Naive thymus-derived CD4-positive, alpha-beta T cell (primary cell): ENCODE measurements at regions not wholly inside any gene's neighbourhood (a gene's known extent, or its start where the extent isn't known, plus 50 kb on each side); places are given as distances from the start of the nearest gene placed in this dataset.

Experiments
- ATAC-seq: fragments of 150-1000 bp; cut with Tn5 transposase; 2 replicates; pipeline ENCODE4 v1.10.0; 2021; ENCODE audit warnings: mild to moderate bottlenecking, moderate library complexity
- CTCF ChIA-PET: fragments of 350-600 bp; sonication (Branson Sonifier 250); formaldehyde crosslinking; loops from one replicate; lab custom pipeline; 2021; ENCODE audit warnings: antibody characterized with exemption; lab: Charles Lee
- POLR2A ChIA-PET: fragments of 350-600 bp; sonication (Branson Sonifier 250); formaldehyde crosslinking; loops from one replicate; lab custom pipeline; 2021; ENCODE audit warnings: antibody characterized with exemption, inconsistent platforms; lab: Charles Lee
- DNase-seq, 9 donors: peaks; one replicate each; pipeline versions ENCODE4 v3.0.0 to v3.0.0-alpha.2; 2020 to 2022; ENCODE audit warnings: mixed read lengths in 1 of 9
- H3K27ac ChIP-seq: one replicate; pipeline ENCODE4 v1.7.0; 2013; ENCODE audit warnings: mild to moderate bottlenecking, low read depth, low read length, moderate library complexity
- H3K27me3 ChIP-seq, 2 donors: one replicate each; pipeline ENCODE4 v1.7.0; 2013; ENCODE audit warnings: low read length in 2 of 2, mild to moderate bottlenecking in 2 of 2, moderate library complexity in 2 of 2; ENCODE audit not compliant: control insufficient read depth in 2 of 2, insufficient read depth in 2 of 2
- H3K36me3 ChIP-seq, 3 experiments: 1 replicate in 2 of 3; 2 replicates in 1 of 3; pipeline ENCODE4 v1.7.0; 2013; ENCODE audit warnings: low read length in 3 of 3, mild to moderate bottlenecking in 3 of 3, moderate library complexity in 1 of 3; ENCODE audit not compliant: insufficient read depth in 3 of 3, control insufficient read depth in 2 of 3
- H3K4me1 ChIP-seq, 2 donors: one replicate each; pipeline ENCODE4 v1.7.0; 2013; ENCODE audit warnings: low read length in 2 of 2, mild to moderate bottlenecking in 2 of 2, moderate library complexity in 1 of 2; ENCODE audit not compliant: control insufficient read depth in 2 of 2, insufficient read depth in 2 of 2
- H3K4me3 ChIP-seq: 2 replicates; pipeline ENCODE4 v1.7.0; 2013; ENCODE audit warnings: mild to moderate bottlenecking, low read length
- H3K9me3 ChIP-seq, 3 experiments: 1 replicate in 2 of 3; 2 replicates in 1 of 3; pipeline ENCODE4 v1.7.0; 2013; ENCODE audit warnings: low read length in 3 of 3; ENCODE audit not compliant: control insufficient read depth in 2 of 3
- H3K27ac Mint-ChIP-seq, 9 donors: one replicate each; pipeline ENCODE4 v1.8.0; 2020 to 2022; ENCODE audit warnings: mixed read lengths in 9 of 9, mild to moderate bottlenecking in 8 of 9, moderate library complexity in 5 of 9, inconsistent platforms in 2 of 9
- H3K27me3 Mint-ChIP-seq, 5 donors: one replicate each; pipeline ENCODE4 v1.8.0; 2021 to 2022; ENCODE audit warnings: mixed read lengths in 5 of 5, mild to moderate bottlenecking in 1 of 5
- H3K36me3 Mint-ChIP-seq, 5 donors: one replicate each; pipeline ENCODE4 v1.8.0; 2020 to 2022; ENCODE audit warnings: mixed read lengths in 5 of 5, mild to moderate bottlenecking in 3 of 5, inconsistent platforms in 1 of 5
- H3K4me1 Mint-ChIP-seq, 7 donors: one replicate each; pipeline ENCODE4 v1.8.0; 2020 to 2022; ENCODE audit warnings: mixed read lengths in 7 of 7, mild to moderate bottlenecking in 3 of 7, inconsistent platforms in 1 of 7
- H3K4me3 Mint-ChIP-seq, 10 donors: one replicate each; pipeline ENCODE4 v1.8.0; 2020 to 2022; ENCODE audit warnings: mild to moderate bottlenecking in 10 of 10, mixed read lengths in 10 of 10, moderate library complexity in 6 of 10, inconsistent platforms in 2 of 10
- H3K9me3 Mint-ChIP-seq, 11 donors: one replicate each; pipeline ENCODE4 v1.8.0; 2020 to 2022; ENCODE audit warnings: mixed read lengths in 11 of 11, mild to moderate bottlenecking in 4 of 11, inconsistent platforms in 1 of 11, moderate library complexity in 1 of 11
- intact Hi-C, 2 donors: fragments of 100-400 bp; cut with micrococcal nuclease; formaldehyde crosslinking; loops; one replicate each; pipeline ENCODE4 v1.15.1; 2023

DNA sequence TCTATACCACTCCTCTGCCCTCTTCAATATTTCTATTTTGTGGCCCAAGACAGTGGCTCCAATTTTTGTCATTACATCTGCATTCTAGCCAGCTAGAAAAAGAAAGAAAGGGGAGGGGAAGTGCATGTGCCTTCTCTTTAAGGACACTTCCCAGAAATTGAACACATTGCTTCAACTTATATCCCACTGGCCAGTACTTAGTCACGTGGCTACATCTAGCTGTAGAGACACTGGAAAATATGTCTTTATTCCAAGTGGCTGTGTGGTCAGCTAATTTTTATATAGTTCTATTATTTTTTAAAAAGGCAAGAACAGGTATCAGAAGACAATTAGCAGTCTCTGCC is 200.4 kb downstream of the SNX19 start:
- CTCF ChIA-PET, result no interaction called here
- no peak overlapping the region for H3K27ac Mint-ChIP-seq
- H3K27me3 ChIP-seq, result no peaks in the 10 kb centered on the region

GRCh38 chr11:130718120-130718519 is 198.2 kb downstream of the SNX19 start:
- H3K4me1 ChIP-seq, result no peaks in the 10 kb centered on the region
- intact Hi-C loops, result no loop called here

More for the DNA sequence above, 200.4 kb downstream of the SNX19 start:
- H3K4me3 ChIP-seq, result no peak overlapping the region
- intact Hi-C loops, result no loop called here
- no peak overlapping the region for H3K27ac ChIP-seq
- POLR2A ChIA-PET, result no interaction called here
- H3K9me3 Mint-ChIP-seq, result peaks cover 0 to 2% (median 0%) of the 10 kb centered on the region in 11 donors
- no peaks in the 10 kb centered on the region for H3K4me1 ChIP-seq
- peaks cover 2 to 16% (median 12%) of the 10 kb centered on the region in 5 donors for H3K27me3 Mint-ChIP-seq
- no peaks in the 10 kb centered on the region for H3K9me3 ChIP-seq
- no peaks in the 10 kb centered on the region for H3K36me3 Mint-ChIP-seq
- H3K4me1 Mint-ChIP-seq, result no peaks in the 10 kb centered on the region
- DNase-seq, result no peak
- no peak overlapping the region for H3K4me3 Mint-ChIP-seq
- no peaks in the 10 kb centered on the region for H3K36me3 ChIP-seq
- no peak for ATAC-seq

DNA sequence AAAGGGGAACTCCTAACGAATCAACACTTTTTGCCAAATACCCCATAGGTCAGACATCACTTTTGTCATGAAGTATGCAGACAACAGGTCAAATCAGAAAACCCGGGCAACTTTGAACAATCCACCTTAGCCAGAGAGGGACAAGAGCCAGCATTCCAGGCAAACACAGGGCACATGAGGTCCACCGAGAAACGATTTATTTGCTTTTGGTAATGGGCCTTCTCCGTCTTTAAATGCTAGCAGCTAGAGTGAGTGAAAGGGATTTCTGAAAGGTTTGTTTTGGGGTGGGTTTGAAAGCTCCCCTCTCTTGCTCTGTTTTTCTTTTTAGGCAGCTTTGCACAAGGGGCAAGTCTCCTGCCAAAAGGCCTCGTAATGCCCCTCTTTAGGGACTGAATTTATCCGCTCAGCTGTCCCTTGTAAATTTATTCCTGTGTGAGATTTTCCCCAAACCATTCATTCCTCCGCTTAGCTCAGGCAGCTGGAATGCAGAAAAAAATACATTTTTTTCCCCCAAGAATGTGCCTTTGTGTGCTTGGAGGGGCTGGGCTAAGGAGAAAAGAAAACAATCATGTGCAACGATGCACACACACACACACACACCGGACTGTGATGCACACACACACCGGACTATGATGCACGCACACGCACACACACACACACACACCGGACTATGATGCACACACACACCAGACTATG is 196.9 kb downstream of the SNX19 start:
- ChIA-PET POLR2A (no interaction called here), CTCF (no interaction called here)
- H3K36me3 ChIP-seq, result no peaks in the 10 kb centered on the region
- Mint-ChIP-seq H3K36me3 (no peaks in the 10 kb centered on the region), H3K4me1 (no peaks in the 10 kb centered on the region), H3K9me3 (peaks cover 0 to 2% (median 0%) of the 10 kb centered on the region in 11 donors), H3K27me3 (peaks cover 2 to 23% (median 17%) of the 10 kb centered on the region in 5 donors), H3K4me3 (no peak overlapping the region), H3K27ac (no peak overlapping the region)
- DNase-seq (no peak), ATAC-seq (no peak)
- H3K4me1 ChIP-seq, result no peaks in the 10 kb centered on the region
- no peaks in the 10 kb centered on the region for H3K27me3 ChIP-seq
- no peaks in the 10 kb centered on the region for H3K9me3 ChIP-seq
- intact Hi-C loops, result no loop called here
- H3K27ac ChIP-seq, result no peak overlapping the region
- H3K4me3 ChIP-seq, result no peak overlapping the region

More at GRCh38 chr11:130718120-130718519, 198.2 kb downstream of the SNX19 start:
- ChIA-PET CTCF (no interaction called here), POLR2A (no interaction called here)
- H3K4me3 ChIP-seq, result no peak overlapping the region
- no peak overlapping the region for H3K4me3 Mint-ChIP-seq
- H3K27me3 Mint-ChIP-seq, result peaks cover 2 to 22% (median 15%) of the 10 kb centered on the region in 5 donors
- DNase-seq (no peak), ATAC-seq (no peak)
- no peaks in the 10 kb centered on the region for H3K9me3 ChIP-seq
- no peak overlapping the region for H3K27ac ChIP-seq
- peaks cover 0 to 2% (median 0%) of the 10 kb centered on the region in 11 donors for H3K9me3 Mint-ChIP-seq
- H3K36me3 Mint-ChIP-seq, result no peaks in the 10 kb centered on the region
- no peaks in the 10 kb centered on the region for H3K36me3 ChIP-seq
- no peaks in the 10 kb centered on the region for H3K4me1 Mint-ChIP-seq
- no peak overlapping the region for H3K27ac Mint-ChIP-seq
- no peaks in the 10 kb centered on the region for H3K27me3 ChIP-seq

DNA sequence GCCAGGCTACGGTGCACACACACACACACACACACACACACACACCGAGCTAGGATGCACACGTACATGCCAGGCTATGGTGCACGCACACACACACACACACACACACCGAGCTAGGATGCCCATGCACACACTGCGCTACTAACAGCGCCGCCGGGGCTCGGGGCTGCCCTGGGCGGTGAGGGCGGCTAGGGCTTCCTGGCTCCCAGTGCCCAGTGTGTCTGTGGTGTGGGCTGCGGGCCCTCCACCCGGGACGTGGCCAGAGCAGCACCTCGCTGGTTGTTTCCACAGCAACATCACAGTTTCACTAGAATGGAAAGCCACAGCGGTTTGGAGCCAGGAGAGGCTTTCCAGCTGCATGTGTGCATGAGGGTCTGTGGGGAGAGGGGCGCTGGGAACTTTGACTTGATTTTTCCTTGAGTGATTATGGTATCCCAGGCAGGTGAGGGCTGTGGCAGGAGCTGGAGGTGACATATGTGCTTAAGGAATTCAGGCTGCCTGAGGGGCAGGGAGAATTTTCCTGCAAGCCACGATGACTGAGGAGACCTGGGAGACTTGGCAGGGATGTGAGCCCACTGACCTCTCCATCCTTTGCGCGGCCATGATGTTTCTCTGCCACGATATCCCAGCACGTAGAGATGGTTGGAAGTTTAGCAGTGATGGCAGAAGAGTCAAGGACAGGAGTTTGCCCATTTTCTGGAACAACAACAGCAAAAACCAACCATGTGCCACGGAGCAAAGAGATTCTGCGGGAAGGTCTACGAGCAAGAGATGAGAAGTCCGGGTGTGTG is 195.9 kb downstream of the SNX19 start:
- H3K36me3 ChIP-seq, result no peaks in the 10 kb centered on the region
- CTCF ChIA-PET, result no interaction called here
- no peaks in the 10 kb centered on the region for H3K9me3 ChIP-seq
- intact Hi-C loops, result no loop called here
- H3K27ac Mint-ChIP-seq, result no peak overlapping the region
- no peak for ATAC-seq
- no peaks in the 10 kb centered on the region for H3K4me1 Mint-ChIP-seq
- H3K4me1 ChIP-seq, result no peaks in the 10 kb centered on the region
- no peaks in the 10 kb centered on the region for H3K36me3 Mint-ChIP-seq
- DNase-seq, result no peak
- H3K4me3 Mint-ChIP-seq, result no peak overlapping the region
- no peak overlapping the region for H3K4me3 ChIP-seq
- POLR2A ChIA-PET, result no interaction called here
- H3K27me3 ChIP-seq, result no peaks in the 10 kb centered on the region
- peaks cover 0 to 2% (median 0%) of the 10 kb centered on the region in 11 donors for H3K9me3 Mint-ChIP-seq
- no peak overlapping the region for H3K27ac ChIP-seq
- peaks cover 1 to 22% (median 17%) of the 10 kb centered on the region in 5 donors for H3K27me3 Mint-ChIP-seq

GRCh38 chr11:130721023-130721681 is 195.1 kb downstream of the SNX19 start:
- Mint-ChIP-seq H3K27ac (no peak overlapping the region), H3K4me3 (no peak overlapping the region), H3K36me3 (no peaks in the 10 kb centered on the region), H3K9me3 (peaks cover 0 to 2% (median 0%) of the 10 kb centered on the region in 11 donors), H3K4me1 (no peaks in the 10 kb centered on the region), H3K27me3 (peaks cover 0 to 24% (median 17%) of the 10 kb centered on the region in 5 donors)
- Histone ChIP-seq H3K9me3 (no peaks in the 10 kb centered on the region), H3K36me3 (no peaks in the 10 kb centered on the region), H3K4me1 (no peaks in the 10 kb centered on the region), H3K4me3 (no peak overlapping the region), H3K27me3 (no peaks in the 10 kb centered on the region), H3K27ac (no peak overlapping the region)
- ATAC-seq (no peak), DNase-seq (no peak)
- POLR2A ChIA-PET, result no interaction called here
- intact Hi-C loops, result no loop called here
- CTCF ChIA-PET, result no interaction called here

DNA sequence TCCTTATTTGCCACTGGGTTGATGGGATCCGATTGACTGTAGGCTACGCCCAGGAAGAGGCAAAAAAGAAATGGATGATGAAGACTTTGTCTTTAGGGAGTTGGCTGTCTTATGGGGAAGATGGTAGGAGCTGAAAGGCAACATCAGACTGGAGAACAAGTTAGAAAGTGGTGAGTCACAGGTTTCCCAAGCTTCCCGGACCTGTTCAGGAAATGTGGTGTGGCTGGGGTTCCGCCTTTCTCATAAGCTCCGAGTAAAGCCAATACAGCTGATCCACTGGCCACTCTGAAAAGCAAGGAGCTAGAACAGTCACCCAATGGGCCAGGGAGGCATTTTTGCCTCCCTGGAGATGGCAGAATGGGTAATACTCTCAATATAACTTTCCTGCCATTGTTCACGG is 194.5 kb downstream of the SNX19 start:
- H3K36me3 ChIP-seq, result no peaks in the 10 kb centered on the region
- Mint-ChIP-seq H3K4me1 (no peaks in the 10 kb centered on the region), H3K27ac (no peak overlapping the region), H3K4me3 (no peak overlapping the region), H3K36me3 (no peaks in the 10 kb centered on the region), H3K9me3 (peaks cover 0 to 2% (median 0%) of the 10 kb centered on the region in 11 donors), H3K27me3 (peaks cover 0 to 27% (median 16%) of the 10 kb centered on the region in 5 donors)
- H3K4me3 ChIP-seq, result no peak overlapping the region
- intact Hi-C loops, result no loop called here
- ChIA-PET CTCF (no interaction called here), POLR2A (no interaction called here)
- no peak overlapping the region for H3K27ac ChIP-seq
- DNase-seq (no peak), ATAC-seq (no peak)
- H3K4me1 ChIP-seq, result no peaks in the 10 kb centered on the region
- H3K27me3 ChIP-seq, result no peaks in the 10 kb centered on the region
- H3K9me3 ChIP-seq, result no peaks in the 10 kb centered on the region
